Tibial nerve (tissue), 4 donors: ENCODE measurements at regions not wholly inside any gene's neighbourhood (a gene's known extent, or its start where the extent isn't known, plus 50 kb on each side); places are given as distances from the start of the nearest gene placed in this dataset.

Experiments used
- DNase-seq, 2 donors: peaks; one replicate each; pipeline ENCODE4 v3.0.0-alpha.2; 2019; ENCODE audit warnings: low spot score in 2 of 2
- H3K27ac ChIP-seq, 4 donors: fragments of 200-600 bp; sonication (generic) in 3 of 4; one replicate each; pipeline ENCODE4 v1.5.1; 2017 to 2019; ENCODE audit warnings: mild to moderate bottlenecking in 1 of 4
- H3K27me3 ChIP-seq, 2 donors: fragments of 200-600 bp; sonication (generic) in 1 of 2; one replicate each; pipeline versions ENCODE4 v1.5.1 to v1.6.0; 2017 to 2019
- H3K36me3 ChIP-seq, 3 donors: fragments of 200-600 bp; sonication (generic); one replicate each; pipeline ENCODE4 v1.5.1; 2018 to 2019
- H3K4me1 ChIP-seq, 4 donors: fragments of 200-600 bp; sonication (generic) in 3 of 4; one replicate each; pipeline ENCODE4 v1.5.1; 2017 to 2019
- H3K4me3 ChIP-seq, 4 donors: fragments of 200-600 bp; sonication (generic) in 3 of 4; one replicate each; pipeline ENCODE4 v1.5.1; 2017 to 2019; ENCODE audit warnings: mild to moderate bottlenecking in 1 of 4, moderate library complexity in 1 of 4
- H3K9me3 ChIP-seq, 4 donors: fragments of 200-600 bp; sonication (generic) in 3 of 4; one replicate each; pipeline ENCODE4 v1.5.1; 2017 to 2019
- EP300 ChIP-seq, 2 donors: sonication (generic); formaldehyde crosslinking; IDR thresholded peaks; one replicate each; pipeline ENCODE4 v1.6.1; 2017; ENCODE audit warnings: antibody characterized with exemption in 2 of 2, mild to moderate bottlenecking in 1 of 2
- POLR2A ChIP-seq, 2 donors: fragments of 450-650 bp; IDR thresholded peaks; one replicate each; pipeline ENCODE4 v1.6.1; 2017; ENCODE audit warnings: antibody characterized with exemption in 2 of 2, mild to moderate bottlenecking in 2 of 2, moderate library complexity in 2 of 2
- WGBS, 2 donors: methylation state at CpG; one replicate each; pipeline ENCODE4 v1.1.5; 2018; 5-methylcytosine and 5-hydroxymethylcytosine counted together
- TF ChIP-seq, protein P1 (sequence below), 5 experiments: fragments of 200-600 bp in 3 of 5; fragments of 450-650 bp in 2 of 5; sonication (generic) in 3 of 5; IDR thresholded peaks; one replicate each; pipeline ENCODE4 v1.5.1; 2016 to 2019; ENCODE audit warnings: antibody characterized with exemption in 5 of 5, mild to moderate bottlenecking in 3 of 5, moderate library complexity in 2 of 5

DNA sequence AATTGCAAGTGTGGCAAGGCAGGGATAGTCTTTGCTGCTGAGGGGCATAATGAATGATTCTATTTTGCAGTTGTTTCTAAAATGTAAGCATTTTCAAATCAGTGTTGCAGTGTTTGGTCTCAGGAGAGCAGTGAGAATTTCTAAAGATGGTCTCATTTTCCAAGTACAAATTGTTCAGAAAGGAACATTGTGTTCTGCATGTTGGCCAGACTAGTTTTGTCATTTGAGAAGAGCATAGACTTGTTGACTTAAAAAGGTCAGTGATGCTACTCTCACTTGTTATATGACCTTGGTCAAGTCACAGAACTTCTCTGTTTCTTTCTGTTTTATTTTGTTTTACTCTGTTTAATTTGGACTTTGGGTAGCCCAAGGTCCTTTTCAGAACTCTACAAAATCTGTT, 344.6 kb downstream of the OSTF1 start:
- Histone ChIP-seq H3K4me1 (peaks cover 0 to 39% (median 1%) of the 10 kb centered on the region in 4 donors), H3K27ac (peak overlapping the region in 3 of 4 donors; percentile 13 to 81 (median 71)), H3K27me3 (no peaks in the 10 kb centered on the region), H3K4me3 (no peak overlapping the region), H3K36me3 (no peaks in the 10 kb centered on the region), H3K9me3 (no peaks in the 10 kb centered on the region)
- TF ChIP-seq EP300 (IDR thresholded peaks at IDR 0.05) (peak; percentile 68 to 90), POLR2A (IDR thresholded peaks at IDR 0.05) (no peak)
- TF ChIP-seq, protein P1, sequence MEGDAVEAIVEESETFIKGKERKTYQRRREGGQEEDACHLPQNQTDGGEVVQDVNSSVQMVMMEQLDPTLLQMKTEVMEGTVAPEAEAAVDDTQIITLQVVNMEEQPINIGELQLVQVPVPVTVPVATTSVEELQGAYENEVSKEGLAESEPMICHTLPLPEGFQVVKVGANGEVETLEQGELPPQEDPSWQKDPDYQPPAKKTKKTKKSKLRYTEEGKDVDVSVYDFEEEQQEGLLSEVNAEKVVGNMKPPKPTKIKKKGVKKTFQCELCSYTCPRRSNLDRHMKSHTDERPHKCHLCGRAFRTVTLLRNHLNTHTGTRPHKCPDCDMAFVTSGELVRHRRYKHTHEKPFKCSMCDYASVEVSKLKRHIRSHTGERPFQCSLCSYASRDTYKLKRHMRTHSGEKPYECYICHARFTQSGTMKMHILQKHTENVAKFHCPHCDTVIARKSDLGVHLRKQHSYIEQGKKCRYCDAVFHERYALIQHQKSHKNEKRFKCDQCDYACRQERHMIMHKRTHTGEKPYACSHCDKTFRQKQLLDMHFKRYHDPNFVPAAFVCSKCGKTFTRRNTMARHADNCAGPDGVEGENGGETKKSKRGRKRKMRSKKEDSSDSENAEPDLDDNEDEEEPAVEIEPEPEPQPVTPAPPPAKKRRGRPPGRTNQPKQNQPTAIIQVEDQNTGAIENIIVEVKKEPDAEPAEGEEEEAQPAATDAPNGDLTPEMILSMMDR (IDR thresholded peaks at IDR 0.05) = no peak
- peak in 1 of 2 donors; percentile 37 for DNase-seq

DNA sequence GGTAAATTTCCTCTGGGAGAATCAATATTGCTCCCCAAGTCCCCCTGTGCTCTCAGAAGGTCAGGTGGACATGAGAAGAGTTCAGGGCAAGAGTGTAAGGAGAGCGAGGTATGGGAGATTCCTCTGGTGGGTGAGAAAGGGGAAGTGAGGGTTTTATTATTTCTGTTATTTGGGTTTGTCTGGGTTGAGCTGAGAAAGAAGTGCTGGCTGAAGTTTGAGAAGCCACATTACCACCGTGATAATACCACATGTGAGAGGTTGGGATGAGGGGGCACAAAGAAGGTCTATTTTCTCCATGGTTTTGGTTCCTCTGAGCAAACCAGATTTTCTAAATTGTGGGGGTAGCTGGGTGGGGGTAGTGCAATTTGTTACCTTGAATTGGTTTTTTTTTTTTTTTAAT, 350.4 kb downstream of the OSTF1 start:
- peak overlapping the region in 1 of 4 donors; percentile 36 for H3K27ac ChIP-seq
- H3K27me3 ChIP-seq = no peaks in the 10 kb centered on the region
- TF ChIP-seq EP300 (IDR thresholded peaks at IDR 0.05) = no peak
- TF ChIP-seq POLR2A (IDR thresholded peaks at IDR 0.05) = no peak
- TF ChIP-seq, protein P1 (IDR thresholded peaks at IDR 0.05) = no peak
- H3K9me3 ChIP-seq = no peaks in the 10 kb centered on the region
- no peak overlapping the region for H3K4me3 ChIP-seq
- 57 to 73% methylated on average over 2 of the region's 2 CpGs for WGBS, 2 donors
- no peaks in the 10 kb centered on the region for H3K36me3 ChIP-seq
- no peaks in the 10 kb centered on the region for H3K4me1 ChIP-seq
- DNase-seq = no peak

DNA sequence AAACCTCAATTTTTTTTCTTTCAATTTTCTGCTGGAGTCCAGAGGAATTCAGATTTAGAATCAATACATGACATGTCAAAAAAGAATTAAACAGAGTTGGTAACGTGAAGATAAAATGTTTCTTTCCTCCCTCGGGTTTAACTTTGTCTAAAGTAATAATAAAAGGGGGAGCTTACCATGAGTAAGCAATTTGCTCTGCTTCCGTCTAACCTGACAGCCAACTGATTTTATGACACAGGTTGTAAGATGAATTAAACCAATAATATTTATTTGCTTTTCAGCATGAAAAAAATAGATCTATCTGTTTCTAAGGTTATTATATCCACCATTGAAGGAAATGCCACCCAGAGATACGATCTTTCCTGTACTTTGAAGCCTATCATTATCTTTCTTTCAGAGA, 352.6 kb downstream of the OSTF1 start:
- Histone ChIP-seq H3K27ac (no peak overlapping the region), H3K4me3 (no peak overlapping the region), H3K4me1 (peaks cover 0 to 7% (median 0%) of the 10 kb centered on the region in 4 donors), H3K27me3 (no peaks in the 10 kb centered on the region), H3K36me3 (no peaks in the 10 kb centered on the region), H3K9me3 (no peaks in the 10 kb centered on the region)
- WGBS, 2 donors = 75 to 79% methylated on average over 4 of the region's 4 CpGs
- no peak for DNase-seq
- TF ChIP-seq POLR2A (IDR thresholded peaks at IDR 0.05) (no peak), EP300 (IDR thresholded peaks at IDR 0.05) (no peak)
- TF ChIP-seq, protein P1 (IDR thresholded peaks at IDR 0.05) = no peak

DNA sequence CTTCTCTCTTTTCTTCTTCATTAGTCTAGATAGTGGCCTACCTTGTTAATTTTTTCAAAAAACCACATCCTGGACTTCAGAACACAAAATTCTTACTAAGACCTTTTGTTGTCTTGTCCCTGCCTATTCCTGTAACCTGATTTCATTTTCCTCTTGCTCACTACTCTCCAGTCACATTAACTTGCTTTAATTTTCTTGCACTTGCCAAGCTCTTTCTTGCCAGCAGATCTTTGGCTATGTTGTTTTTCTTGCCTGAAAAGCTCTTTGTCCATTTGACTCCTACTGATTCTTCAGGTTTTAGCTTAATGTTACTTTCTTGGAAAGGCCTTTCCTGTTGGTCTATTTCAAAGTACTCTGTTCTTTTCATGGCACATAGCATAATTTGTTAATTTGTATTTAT, 356.8 kb downstream of the OSTF1 start:
- Histone ChIP-seq H3K9me3 (no peaks in the 10 kb centered on the region), H3K4me1 (peaks cover 0 to 42% (median 3%) of the 10 kb centered on the region in 4 donors), H3K27me3 (no peaks in the 10 kb centered on the region), H3K4me3 (no peak overlapping the region), H3K36me3 (no peaks in the 10 kb centered on the region), H3K27ac (peak overlapping the region in 1 of 4 donors; percentile 63)
- TF ChIP-seq, protein P1 (IDR thresholded peaks at IDR 0.05) = no peak
- TF ChIP-seq POLR2A (IDR thresholded peaks at IDR 0.05) (no peak), EP300 (IDR thresholded peaks at IDR 0.05) (peak in 1 of 2 donors; percentile 66)
- DNase-seq = no peak

DNA sequence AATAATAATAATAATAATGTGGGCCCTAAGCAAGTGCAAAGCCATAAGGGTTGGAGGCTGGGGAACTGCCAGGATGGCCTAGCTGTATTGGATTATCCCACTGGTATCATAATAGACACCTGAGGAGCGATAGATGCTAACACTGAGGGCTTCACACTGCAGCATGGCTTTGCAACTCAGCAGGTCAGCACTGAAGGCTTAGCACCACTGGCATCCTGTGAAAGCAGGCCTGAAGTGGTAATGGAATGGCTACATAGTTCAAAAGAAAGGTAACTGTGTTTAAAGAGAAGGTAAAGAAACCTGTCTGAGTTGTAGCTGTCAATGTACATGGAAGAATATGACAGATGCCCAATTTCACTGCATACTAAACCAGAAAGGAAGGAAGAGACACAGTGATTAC, 359.0 kb downstream of the OSTF1 start:
- Histone ChIP-seq H3K4me3 (no peak overlapping the region), H3K36me3 (no peaks in the 10 kb centered on the region), H3K4me1 (peaks cover 0 to 61% (median 3%) of the 10 kb centered on the region in 4 donors), H3K27ac (peak overlapping the region in 2 of 4 donors; percentile 57), H3K27me3 (no peaks in the 10 kb centered on the region), H3K9me3 (no peaks in the 10 kb centered on the region)
- TF ChIP-seq EP300 (IDR thresholded peaks at IDR 0.05) (no peak), POLR2A (IDR thresholded peaks at IDR 0.05) (no peak)
- TF ChIP-seq, protein P1 (IDR thresholded peaks at IDR 0.05) = no peak
- no peak for DNase-seq
- 93 to 95% methylated on average over 1 of the region's 1 CpG for WGBS, 2 donors
